ENCODE measurements at regions not wholly inside any gene's neighbourhood (a gene's known extent, or its start where the extent isn't known, plus 50 kb on each side); places are given as distances from the start of the nearest gene placed in this dataset.

DNA sequence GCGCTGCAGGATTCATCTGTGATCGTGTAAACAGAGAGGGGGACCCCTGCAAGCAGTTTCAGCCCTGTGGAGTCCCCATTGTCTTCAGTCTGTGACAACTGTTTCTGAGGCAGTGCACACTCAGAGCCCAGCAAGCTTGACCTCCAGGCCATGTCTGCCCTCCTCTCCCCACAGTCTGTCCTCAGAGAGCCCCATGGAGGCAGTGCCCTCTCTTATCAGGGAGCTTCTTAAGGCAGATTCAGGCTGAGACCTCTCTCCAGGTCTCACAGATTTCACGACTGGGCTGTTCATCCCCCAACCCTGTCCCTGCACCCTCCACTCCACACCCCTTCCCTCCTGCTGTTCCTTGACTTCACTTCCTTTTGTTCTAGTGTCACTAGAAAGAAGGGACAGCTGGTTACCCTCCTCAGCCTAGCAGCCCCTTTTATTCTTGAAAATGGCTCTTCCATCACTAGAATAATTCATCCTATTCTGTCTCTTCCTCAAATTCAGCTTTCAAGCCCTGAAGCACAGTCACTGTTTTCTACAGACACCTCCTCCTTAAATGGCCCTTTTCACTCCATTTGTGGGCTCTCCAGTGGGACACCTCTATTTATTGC is 218.4 kb downstream of the MED10 start:
- DNase-seq, result no peak

DNA sequence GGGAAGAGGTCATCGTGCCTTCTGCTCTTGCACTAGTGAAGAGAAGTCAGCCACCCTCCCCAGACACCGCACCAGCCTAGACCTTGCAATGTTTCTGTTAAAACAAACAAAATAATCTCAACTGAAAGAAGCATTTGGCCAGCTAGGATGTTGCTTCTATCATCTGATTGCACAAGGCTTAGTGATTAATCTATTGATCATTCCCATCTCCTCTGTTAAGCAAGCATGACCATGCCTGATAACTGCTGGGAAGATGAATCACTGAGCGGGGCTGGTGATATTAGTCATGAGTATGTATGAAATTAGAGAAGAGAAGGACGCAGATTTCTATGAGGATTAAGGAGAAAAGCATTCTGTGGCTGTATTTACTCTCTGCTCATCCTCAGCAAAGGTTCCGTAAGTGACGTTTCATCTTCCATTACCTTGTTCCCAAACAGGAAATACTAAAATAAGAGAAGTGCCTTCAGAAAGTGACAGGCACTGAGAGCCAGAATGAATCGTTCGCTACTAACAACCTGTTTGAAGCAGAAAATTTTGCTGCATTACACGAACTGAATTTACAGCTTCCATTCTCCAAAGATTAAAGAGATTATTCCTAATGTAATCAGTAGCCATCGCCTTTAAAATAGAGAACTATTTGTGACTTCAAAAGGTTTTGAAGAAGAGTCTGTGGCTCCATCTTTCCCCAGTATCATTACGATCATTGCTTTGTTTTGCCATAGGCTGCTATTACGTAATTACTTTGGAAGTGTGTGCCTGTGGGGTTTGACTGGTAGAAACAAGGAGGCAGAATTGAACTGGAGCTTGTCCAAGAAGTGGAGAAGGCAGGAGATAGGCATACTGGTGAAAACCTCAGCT is 219.1 kb downstream of the MED10 start:
- DNase-seq, result no peak

DNA sequence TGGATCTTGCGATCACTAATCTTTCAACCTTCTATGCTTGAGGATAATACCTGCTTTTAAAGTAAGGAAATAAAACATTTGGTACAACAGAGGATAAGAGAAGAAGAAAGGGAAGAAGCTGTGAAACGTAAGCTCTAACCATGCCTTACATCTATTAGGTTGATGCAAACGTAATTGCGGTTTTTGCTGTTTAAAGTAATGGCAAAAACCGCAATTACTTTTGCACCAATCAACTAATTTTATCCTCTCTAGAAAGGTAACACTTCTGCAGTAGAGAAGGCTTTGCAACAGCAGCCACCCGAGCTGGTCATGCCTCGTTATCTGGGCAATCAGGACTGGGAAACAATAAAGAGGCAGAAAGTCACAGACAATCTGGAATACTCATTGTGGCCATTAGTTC is 224.1 kb downstream of the MED10 start:
- DNase-seq, result no peak

DNA sequence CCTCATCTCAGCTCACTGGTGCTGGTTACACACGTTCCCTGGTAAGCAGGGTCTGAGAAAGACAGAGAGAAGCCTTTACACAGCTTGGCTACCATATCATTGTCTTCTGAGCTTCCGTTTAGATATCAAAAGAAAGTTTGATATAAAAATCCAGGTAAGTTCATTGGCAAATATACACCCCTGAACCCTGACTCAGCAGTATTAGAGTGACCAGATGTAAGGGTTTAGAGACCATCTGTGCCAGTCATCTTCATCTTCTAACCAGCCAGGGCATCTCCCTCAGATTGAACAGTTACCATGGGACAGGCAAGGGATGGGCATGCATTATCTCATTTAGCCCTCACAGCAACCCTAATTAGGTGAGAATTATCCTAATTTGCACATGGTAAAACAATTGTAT is 232.1 kb downstream of the MED10 start:
- no peak for DNase-seq

DNA sequence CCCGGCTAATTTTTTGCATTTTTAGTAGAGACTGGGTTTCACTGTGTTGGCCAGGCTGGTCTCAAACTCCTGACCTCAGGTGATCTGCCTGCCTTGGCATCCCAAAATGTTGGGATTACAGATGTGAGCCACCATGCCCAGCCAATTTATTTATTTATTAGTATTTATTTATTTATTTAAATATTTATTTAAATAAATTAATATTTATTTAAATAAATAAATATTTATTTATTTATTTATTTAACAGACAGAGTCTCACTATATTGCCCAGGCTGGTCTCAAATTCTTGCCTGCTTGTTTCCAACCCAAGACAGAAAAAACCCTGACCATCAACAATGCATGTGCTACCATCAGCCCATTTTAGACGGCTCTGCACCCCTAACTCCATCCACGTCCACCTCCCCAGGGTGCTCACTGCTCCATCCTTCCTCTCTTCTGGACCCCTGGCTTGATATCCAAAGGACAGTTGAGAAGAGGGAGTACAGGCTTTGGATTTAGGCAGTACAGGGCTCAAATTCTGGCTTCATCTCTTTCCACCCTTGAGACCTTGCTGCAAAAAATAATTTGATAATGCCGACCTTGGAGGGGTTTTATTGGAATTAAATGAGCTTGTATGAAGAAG is 232.6 kb downstream of the MED10 start:
- DNase-seq, result no peak

DNA sequence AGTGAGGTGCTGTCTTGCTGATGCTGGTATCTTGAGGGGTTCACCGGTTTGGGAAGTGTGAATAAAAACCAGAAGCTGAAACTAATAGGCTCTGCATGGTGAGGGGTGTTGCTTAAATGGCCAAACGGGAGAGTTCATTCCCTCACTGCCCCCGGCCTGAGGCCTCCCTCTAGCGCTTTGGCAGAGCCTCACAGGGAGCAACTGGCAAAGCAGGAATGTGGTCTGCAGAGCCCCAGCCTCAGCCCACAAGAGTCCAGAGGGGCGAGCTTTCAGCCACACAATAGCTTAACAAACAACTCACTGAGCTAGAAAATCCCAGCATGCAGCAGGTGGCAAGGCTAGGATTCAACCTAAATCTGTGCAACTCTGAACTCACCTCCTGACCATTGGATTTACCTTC is 234.8 kb downstream of the MED10 start:
- no peak for DNase-seq

DNA sequence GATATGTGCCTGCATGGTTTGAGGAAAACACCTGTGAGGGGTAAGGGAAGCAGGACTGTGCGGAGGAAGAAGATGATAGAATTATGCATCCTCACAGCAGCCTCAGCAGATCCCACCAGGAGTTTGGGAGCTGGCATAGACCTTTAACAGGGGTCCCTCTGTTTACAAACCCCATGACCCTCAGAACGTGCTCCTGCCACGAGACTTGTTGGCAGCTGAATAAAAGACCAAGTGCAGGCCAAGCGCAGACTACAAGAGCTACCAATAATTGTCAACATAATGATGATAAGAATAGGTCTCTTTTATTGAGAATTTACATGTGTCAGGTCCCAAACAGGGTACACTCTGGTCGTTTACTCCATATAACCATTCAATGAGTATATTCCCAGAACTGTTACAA is 236.0 kb downstream of the MED10 start:
- no peak for DNase-seq

DNA sequence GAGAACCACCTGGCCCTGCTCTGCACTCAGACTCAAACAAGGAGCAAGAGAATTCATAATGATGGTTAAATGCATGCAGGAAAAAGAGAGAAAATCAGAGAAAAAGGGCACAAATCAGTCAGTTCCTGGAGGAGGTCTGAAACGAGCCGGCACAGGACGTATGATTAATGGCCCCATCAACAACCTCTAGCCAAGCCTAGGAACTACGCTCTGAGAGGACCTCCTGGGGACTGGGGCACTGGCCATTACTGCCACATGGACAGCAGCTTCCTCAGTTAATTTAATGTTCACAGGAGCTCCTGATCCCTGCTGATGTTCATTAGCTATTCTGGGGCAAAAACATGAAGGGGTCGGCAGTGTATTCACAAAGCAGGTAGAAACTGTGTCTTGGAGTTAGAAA is 238.1 kb downstream of the MED10 start:
- DNase-seq, result no peak

DNA sequence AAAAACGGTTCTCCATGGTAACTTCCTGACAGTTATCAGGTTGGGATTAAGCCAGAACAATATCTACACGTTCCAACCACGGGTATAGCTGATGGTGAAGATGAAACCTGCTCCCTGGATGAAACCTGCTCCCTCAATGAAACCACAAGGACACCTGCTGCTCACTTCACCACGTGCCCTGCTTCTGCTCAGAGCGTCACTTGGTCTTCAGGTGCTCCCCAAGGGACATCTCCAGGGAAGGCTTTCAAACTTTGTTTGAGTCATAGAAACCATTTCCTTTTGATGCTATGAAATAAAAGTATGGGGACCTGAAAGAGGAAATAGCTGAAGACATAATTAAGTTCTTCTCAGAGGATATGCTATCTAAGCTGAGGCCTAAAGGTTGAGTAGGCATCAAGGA is 242.4 kb downstream of the MED10 start:
- DNase-seq, result no peak

DNA sequence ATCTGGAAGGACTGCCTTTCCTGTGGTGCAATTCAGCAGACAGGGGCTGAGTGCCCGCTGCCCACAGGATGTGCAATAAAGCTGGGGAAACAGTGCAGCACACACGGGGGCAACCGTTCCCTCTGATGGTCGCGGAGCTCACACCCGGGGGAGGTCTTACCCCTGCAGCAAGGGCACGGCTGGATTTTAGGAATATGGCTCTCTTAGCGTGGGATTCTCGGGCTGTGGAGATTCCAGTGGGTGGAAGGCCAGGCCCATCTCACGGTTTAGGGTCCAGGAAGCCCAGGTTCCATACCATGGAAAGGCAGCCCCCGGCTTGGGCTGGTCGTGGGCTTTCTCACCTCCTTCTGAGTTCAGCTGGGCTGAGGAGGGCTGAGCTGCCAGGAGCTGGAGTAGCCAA is 244.1 kb downstream of the MED10 start:
- DNase-seq, result no peak

DNA sequence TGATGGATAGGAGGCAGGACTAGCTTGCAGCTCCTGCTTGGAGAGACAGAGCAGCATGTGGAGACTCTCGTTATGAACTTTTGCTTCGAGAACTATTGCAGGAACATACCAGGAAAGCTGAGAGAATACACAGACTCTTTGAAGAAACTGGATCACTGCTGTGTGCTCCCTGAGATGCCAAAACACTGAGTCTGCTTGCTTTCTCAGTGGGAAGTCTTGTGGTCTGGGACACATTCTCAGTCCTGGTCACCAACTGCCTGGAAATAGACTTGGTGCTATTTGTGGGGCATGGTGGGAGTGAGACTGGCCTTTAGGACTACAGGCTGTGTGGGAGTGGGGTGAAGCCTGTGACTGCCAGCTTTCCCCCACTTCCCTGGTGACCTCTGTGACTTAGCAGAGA is 252.6 kb downstream of the MED10 start:
- DNase-seq, result no peak

DNA sequence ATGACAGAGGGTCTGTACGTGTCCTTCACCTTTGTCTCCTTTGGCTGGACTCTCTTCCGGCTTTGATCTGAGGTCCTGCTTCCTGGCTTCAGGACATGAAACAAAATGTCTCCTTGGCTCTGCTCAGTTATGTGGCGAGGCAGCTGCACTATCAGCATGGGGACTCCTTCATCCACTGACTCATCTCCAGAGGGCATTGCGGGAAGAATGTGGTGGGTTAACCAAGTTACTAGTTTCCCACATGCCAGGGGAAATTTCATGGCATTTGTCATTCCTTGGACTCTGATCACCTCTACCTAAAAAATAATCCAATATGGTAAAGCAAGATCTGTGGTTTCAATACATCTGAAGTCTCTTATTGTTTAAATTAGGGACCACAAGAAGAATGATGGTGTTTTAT is 259.7 kb downstream of the MED10 start:
- no peak for DNase-seq

DNA sequence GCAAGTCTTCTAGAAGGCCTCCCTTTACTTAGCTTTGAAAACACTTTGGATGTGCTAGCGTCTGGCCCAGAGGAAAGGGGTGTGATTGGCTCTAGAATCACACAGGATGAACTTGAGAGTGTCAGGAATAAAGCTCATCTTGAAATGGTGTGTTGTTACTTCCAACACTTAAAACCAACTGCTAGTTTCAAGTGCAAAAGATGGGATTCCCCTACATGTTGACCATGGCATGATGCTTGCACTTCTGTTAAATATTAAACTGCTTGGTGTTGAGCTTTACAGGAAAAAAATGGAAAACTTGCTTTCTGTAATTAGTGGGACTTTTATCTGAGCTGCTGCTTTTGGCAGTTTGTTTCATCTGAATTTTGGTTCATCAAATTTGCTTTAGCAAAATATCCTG is 261.1 kb downstream of the MED10 start:
- DNase-seq, result no peak

DNA sequence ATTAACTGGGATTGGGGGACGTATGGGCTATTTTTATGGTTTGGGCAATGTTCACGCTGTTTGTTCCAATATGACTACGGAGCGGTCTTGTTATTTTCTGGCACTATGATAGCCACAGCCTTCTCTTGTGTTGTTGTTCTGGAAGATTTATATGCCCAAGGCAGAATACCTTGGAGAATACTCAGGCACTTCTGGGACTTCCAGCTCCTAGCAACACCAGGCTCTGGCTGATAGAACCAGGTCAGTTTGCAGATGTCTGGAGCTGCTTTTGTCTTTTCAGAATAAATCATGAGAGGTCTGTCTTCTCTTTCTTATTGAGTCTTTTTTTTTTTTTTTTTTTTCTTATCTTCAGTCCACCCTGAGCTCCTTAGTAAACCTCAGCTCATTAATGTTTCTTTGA is 262.5 kb downstream of the MED10 start:
- DNase-seq, result no peak

DNA sequence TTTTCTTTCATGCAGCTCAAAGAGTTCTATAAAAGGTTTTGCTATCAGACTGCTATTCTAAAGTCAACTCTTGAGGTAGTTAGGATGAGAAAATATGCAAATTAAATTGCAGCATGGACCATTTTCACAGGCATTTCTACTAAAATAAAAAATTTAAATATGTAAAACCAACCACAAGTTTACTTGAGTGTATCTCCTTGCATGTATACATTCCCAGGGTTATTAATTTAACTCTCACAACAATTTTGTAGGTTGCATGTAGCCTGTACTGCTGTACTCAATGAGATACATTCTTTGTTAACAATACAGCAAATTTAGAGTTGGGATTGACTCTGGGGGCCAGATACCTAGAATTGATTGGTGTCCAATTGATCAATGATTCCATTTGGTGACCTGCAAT is 265.8 kb downstream of the MED10 start:
- no peak for DNase-seq

DNA sequence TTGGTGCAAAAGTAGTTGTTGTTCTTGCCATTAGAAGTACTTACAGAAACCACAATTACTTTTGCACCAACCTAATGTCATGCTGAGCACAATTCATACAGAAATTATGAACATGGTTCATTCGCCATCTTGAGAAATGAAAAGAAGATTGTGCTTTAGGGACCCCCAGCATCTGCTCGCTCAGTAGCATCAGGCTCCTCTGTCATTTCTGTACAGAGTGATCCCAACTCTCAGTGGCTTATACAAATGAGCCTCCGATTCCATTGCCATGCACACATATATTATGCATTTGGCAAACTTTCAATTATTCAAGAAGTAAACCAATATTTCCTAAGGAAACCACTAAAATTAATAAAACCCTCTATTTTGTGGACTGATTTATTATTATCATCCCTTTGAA is 266.2 kb downstream of the MED10 start:
- no peak for DNase-seq

DNA sequence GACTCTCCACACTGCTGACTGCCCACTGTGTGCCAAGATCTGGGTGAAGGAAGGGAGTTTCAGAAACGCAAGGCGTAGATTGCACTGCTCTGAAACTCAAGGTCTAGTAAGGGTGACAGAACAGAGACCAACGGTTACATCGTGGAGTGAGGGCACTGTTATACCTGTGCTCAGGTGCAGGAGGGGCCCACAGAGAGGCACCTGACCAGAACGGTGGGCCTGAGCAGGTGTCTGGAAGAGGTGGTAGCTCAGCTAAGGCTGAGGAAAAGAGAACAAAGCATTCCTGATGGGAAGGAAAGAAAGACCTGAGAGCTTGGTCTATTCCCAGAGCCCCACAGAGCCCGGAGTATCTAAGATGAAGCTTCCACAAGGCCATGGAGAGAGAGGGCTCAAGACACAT is 267.2 kb downstream of the MED10 start:
- DNase-seq, result no peak

DNA sequence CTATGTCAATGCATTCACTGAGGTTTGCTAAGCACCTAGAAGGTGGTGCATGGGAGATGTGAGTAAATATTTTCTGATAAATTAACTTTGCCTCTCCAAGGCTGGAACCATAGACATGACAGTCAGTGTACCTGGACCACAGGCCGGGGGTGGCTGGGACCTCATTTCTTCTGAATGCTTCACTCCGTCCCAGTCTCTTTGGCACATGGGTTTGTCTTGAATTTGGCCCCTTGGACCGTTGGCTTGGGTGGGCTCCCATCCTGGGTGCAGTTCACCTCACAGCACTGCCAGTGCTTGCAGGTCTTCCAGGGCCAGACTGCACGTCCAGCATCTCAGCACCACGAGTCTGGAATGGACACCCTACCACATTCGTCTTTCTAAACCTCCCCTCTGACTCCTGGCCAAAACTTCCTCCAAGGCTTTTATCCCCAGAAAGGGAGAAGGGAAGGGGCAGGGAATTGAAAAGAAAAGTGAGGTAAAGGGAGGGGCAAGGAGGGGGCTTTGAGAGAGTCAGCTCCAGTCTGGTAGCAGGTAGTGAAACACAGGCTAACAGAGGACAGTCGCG is 267.8 kb downstream of the MED10 start:
- DNase-seq, result no peak

DNA sequence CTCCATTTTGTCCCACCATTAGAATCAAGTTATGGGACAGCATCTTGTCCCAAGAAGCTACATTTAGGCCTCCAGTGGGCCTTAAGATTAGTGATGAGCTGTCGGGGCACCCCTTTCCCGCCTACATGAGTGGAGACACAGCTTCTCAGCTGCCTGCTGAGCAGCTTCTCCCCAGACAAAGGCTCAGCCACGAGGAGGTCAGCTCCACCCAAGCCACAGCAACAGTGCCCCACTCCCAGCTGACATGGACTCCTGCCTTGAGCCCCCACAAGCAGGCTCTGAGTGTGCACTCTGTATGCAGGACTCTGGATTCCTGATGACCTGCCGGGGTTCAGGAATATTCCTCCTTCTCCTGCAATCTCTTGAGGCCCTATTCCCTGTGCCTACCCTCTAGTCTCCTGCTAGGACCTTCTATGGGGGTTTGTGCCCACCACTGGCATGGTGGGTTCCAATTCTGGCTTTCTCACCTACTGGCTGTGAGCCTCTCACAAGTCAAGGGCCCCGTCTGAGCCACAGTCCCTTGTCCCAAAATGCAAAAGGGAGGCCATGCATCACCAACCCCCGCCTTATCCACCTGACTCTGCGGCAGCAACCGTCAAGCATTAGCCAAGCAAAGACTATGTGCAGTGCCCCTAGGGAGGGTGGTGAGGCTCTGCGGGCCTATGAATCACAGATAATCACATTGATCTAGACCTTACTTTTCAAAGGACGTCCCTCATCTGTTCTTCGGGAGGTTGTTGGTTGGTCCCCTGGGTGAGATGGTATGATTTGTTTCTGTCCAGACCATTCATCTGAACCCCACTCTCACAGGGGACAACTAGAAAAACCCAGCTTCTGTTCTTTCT is 269.1 kb downstream of the MED10 start:
- DNase-seq, result no peak

DNA sequence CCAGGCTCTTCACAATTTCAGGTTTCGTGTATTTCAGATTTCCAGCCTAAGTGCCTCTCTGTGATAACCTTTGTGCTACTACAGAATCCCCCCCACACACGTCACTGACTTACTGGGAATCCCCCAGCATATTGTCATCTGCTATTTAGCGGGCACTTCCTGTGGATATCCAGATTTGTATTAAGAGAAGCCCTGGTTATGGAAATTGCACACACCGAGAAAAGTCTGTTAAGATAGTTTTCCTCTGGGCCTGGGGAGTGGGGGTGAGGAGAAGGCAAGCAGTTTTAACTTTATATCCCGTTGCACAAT is 269.9 kb downstream of the MED10 start:
- no peak for DNase-seq

DNA sequence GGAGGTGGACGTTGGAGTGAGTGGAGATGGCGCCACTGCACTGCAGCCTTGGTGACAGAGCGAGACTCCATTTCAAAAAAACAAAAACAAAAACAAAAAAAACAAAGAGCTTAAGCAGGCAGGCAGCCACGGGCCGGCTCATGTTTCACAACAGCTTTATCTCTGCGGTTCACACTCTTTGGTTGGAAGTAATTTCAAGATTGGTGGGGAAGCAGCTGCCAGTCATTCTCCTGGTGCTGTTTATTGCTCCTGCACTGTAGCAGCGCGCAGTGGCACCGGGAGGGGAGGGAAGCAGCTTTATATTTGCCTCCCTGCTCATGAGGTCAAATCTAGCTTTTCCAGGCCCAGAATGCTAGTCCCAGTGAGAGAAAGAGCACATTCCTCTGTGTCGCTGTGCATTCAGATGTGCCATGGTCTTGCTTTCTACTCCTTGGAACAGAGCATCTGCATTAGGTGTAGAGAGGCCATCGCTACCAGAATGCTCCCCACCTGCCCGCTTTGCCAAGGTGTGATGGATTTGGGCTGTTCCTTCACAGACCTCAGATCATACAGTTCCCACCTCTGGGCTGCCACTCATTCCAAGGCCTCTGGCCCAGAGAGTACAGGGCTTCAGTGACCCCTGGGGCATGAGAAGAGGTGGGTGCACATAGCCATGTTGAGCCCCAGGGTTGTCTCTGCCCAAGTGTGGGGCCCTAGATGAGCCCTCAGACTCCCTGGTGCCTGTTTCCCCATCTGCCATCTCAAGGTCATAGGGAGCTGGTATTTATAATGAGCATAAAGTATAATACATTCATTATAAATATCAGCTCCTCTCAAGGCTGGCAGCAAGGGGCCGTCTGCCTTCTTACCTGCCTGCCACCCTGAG is 270.4 kb downstream of the MED10 start:
- DNase-seq, result no peak

DNA sequence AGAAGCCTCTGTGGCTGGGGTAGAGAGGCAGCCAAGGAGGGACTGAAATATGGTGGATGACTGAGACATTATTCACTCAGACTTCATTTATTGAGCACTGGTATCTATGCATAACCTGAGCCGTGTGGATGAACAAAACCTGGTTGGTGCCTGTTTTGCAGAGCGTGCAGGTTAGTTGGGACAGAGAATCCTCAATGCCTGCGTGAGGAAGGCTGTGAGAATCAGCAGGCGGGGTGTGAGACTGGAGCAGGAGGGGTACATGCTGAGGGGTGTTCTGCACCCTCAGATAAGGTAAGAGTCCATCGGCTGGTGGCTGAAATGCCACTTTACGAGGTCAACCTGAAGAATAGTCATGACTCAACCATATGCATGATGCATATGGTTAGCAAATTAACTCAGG is 271.6 kb downstream of the MED10 start:
- DNase-seq, result no peak
